ENCODE measurements at regions not wholly inside any gene's neighbourhood (a gene's known extent, or its start where the extent isn't known, plus 50 kb on each side); places are given as distances from the start of the nearest gene placed in this dataset.
"Not testable (repeated sequence)": the region's sequence is repeated elsewhere in the genome, so short reads cannot be mapped to it uniquely, and the experiment has no call there.

GRCh38 chr12:107144441-107144840 lies 51.1 kb upstream of the CRY1 start:
- no peak for FAIRE-seq
- no peak for DNase-seq (ENCODE audit: insufficient read length, low spot score)

DNA sequence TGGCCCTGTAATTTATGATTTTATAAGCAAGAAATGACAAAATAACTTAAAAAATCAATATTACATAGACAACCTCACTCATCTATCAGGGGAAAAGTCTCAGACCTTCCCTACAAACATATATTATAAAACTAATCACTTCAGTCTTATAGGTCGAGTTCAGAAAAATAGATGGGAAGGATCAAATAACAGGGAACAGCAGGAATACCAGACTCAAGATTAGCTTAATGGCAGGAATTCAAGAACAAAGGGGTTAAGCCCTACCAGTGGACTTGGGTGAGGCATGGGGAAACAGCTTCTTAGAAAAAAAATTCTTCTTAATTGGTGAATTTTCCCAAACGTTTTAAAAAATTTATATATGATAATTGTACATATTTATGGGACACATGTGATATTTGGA lies 51.6 kb upstream of the CRY1 start:
- DNase-seq (ENCODE audit: insufficient read length, low spot score) (no peak), FAIRE-seq (no peak)

GRCh38 chr12:107145397-107145796 lies 52.0 kb upstream of the CRY1 start:
- FAIRE-seq (no peak), DNase-seq (ENCODE audit: insufficient read length, low spot score) (no peak)

- no peak for FAIRE-seq
- DNase-seq (ENCODE audit: insufficient read length, low spot score): no peak
These were observed 54.8 kb upstream of the CRY1 start for GRCh38 chr12:107148107-107148506.

DNA sequence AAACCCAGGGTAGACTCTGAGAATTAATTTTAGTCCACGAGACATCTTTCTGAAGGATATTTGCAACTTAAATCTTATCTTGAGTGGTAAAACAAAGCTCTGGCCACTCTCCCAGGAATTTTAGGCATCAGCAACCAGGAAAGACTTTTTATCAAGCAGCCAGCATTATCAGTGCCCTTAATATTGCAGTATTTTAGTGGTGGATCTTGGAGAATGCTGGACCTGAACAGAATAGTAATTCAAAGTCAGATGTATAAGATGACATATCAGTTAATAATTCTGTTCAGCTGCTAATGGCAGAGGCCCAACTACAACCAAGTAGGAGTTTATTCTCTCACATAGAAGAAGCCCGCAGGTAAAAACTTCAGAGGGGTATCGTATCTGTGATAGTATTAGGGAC lies 59.0 kb upstream of the CRY1 start:
- no peak for FAIRE-seq
- no peak for DNase-seq (ENCODE audit: insufficient read length, low spot score)

DNA sequence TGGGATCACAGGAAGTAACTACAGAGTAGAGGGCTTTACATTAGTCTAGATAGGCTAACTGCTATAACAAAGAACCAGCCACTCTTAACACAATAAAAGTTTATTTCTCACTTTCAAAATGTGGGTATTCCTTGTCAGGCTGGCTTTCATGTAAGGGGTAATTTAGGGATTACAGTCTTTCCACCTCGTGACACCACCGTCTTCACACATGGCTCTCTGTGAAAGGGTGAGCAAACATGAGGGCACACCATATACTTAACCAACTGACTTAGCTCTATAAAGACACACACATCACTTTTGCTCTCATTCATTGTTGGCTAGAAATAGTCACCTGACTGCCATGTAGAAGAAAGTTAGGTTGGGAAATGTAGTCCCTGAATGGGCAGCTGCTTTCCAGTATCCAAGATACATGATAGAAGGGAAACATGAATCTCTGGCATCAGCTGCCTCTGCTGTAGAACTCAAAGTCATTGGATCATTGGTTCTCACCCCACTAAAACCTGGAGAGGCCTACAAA lies 66.1 kb upstream of the CRY1 start:
- no peak for FAIRE-seq

GRCh38 chr12:107163413-107163812 lies 70.1 kb upstream of the CRY1 start:
- FAIRE-seq (no peak), DNase-seq (ENCODE audit: insufficient read length, low spot score) (no peak)

More for the DNA sequence above, 66.1 kb upstream of the CRY1 start:
- DNase-seq (ENCODE audit: insufficient read length, low spot score): no peak

GRCh38 chr12:107164392-107164791 lies 71.0 kb upstream of the CRY1 start:
- DNase-seq (ENCODE audit: insufficient read length, low spot score): no peak
- no peak for FAIRE-seq

DNA sequence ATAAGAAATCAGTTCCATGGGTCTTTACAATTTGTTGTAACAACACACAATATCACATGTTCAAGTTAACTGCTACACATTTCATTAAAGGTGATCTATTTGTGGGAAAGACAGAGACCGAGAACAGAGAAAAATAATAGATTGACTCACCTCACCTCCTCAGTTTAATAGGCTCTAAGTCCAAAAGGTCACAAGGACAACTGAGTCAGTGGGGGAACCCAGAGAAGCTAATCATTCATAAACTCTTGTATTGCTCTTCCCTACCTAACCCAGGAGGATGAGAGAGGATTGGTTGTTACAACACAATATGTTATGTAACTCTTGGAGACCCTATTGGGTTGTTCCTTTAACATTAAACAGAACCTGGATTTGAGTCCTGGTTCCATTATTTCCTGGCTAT lies 72.2 kb upstream of the CRY1 start:
- DNase-seq (ENCODE audit: insufficient read length, low spot score) (no peak), FAIRE-seq (no peak)

- FAIRE-seq: no peak
- DNase-seq (ENCODE audit: insufficient read length, low spot score): no peak
These were observed 74.4 kb upstream of the CRY1 start for GRCh38 chr12:107167756-107168155.

- no peak for DNase-seq (ENCODE audit: insufficient read length, low spot score)
- no peak for FAIRE-seq
These were observed 75.9 kb upstream of the CRY1 start for GRCh38 chr12:107169200-107169599.

GRCh38 chr12:107178776-107179175 lies 85.4 kb upstream of the CRY1 start:
- DNase-seq (ENCODE audit: insufficient read length, low spot score) (no peak), FAIRE-seq (no peak)

DNA sequence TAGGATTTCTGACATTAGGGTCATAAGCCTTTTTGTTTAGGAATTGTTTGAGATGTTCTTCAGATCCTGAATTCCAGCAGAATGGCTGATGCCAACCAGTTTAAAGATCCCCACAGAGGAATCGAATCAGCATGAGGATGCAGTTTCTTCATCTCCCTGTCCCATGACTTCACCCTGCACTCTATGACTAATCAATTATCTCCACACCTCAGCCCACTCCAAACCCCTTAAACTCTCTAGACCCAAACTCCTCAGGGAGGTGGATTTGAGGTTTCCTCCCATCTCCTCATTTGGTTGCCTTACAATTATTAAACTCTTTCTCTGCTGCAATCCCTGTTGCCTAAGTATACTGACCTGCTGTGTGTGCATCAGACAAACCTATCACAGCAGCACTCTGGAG lies 86.5 kb upstream of the CRY1 start:
- no peak for DNase-seq (ENCODE audit: insufficient read length, low spot score)
- FAIRE-seq: no peak

GRCh38 chr12:107180272-107180671 lies 86.9 kb upstream of the CRY1 start:
- DNase-seq (ENCODE audit: insufficient read length, low spot score) (no peak), FAIRE-seq (no peak)

GRCh38 chr12:107184359-107184930 lies 91.1 kb upstream of the CRY1 start:
- no peak for DNase-seq (ENCODE audit: insufficient read length, low spot score)
- FAIRE-seq: no peak

- no peak for DNase-seq (ENCODE audit: insufficient read length, low spot score)
- no peak for FAIRE-seq
These were observed 103.3 kb upstream of the CRY1 start for GRCh38 chr12:107196681-107197080.

DNA sequence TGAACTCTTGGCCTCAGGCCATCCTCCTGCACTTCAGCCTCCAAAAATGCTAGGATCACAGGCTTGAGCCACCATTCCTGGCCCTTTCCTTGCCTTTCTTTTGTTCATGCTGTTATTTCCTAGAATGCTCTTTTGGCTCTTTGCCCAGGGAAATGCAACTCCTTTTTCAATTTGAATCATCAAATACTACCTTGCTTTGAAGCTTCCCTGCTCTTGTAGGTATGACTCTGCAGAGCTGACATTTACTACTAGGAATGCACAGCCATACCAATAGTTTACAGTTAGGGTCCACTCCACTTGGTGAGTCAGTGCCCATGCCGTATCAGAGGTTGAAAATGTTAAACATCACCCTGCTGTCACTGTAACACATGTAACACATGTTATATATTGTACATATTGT lies 107.0 kb upstream of the CRY1 start:
- FAIRE-seq (no peak), DNase-seq (ENCODE audit: insufficient read length, low spot score) (no peak)

DNA sequence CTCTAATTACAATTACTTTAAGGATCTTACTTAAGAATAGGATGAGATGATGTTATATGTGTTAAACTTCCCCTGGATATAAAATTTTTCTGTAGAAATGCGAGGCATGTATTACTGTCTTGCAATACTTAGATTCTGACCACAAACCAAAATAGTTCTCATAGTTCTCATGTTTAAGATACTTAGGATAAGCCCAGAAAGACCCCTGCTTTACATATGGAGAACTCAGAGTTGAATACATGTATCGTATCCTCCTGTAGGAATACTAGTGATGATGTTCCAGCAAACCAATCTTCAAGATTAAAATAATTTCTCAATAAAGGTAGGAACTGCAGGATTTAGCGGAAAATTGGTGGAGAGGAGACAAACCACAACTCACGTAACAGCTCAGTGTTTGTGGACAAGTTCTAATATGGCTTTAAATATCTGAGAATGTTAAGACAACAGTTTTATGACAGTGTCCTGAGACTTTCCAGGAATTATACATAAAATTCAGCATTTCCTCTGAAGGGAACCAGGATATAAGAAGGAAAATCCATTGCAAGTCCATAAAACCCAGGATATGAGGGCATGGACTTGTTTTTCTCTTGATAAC lies 114.7 kb upstream of the CRY1 start:
- DNase-seq (ENCODE audit: insufficient read length, low spot score): no peak
- FAIRE-seq: no peak

GRCh38 chr12:107209700-107210099 lies 116.4 kb upstream of the CRY1 start:
- FAIRE-seq; DNase-seq (ENCODE audit: insufficient read length, low spot score): not testable (repeated sequence)

- DNase-seq (ENCODE audit: insufficient read length, low spot score); FAIRE-seq: not testable (repeated sequence)
These were observed 121.0 kb upstream of the CRY1 start for GRCh38 chr12:107214373-107214773.

- not testable (repeated sequence) for FAIRE-seq; DNase-seq (ENCODE audit: insufficient read length, low spot score)
These were observed 123.1 kb upstream of the CRY1 start for GRCh38 chr12:107216411-107216810.

DNA sequence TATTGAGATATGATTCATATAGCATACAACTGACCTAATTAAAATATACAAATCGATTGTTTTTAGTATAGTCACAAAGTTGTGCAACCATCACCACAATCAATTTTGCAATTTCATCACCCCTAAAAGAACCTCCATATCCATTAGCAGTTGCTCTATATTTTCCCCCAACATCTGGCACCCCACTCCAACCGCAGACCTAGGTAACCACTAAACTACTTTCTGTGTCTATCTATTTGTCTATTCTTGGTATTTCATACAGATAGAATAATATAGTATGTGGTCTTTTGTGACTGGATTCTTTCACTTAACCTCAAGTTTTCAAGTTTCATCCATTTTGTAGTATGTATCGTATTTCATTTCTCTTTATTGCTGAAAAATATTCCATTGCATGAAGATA lies 126.0 kb upstream of the CRY1 start:
- FAIRE-seq: no peak
- no peak for DNase-seq (ENCODE audit: insufficient read length, low spot score)

- DNase-seq (ENCODE audit: insufficient read length, low spot score): no peak
- FAIRE-seq: no peak
These were observed 128.6 kb upstream of the CRY1 start for GRCh38 chr12:107221913-107222312.

Measured in GM19239 (cell line).